IPS-18a (cell line): ENCODE measurements at regions not wholly inside any gene's neighbourhood (a gene's known extent, or its start where the extent isn't known, plus 50 kb on each side); places are given as distances from the start of the nearest gene placed in this dataset.
"Not testable (repeated sequence)": the region's sequence is repeated elsewhere in the genome, so short reads cannot be mapped to it uniquely, and the experiment has no call there.

Experiments
- H3K27ac ChIP-seq: one replicate; pipeline ENCODE4 v1.5.1; 2013; ENCODE audit warnings: low read length
- H3K27me3 ChIP-seq: one replicate; pipeline ENCODE4 v1.6.1; 2013; ENCODE audit warnings: mild to moderate bottlenecking, low read length; ENCODE audit not compliant: control insufficient read depth, insufficient read depth
- H3K36me3 ChIP-seq: one replicate; pipeline ENCODE4 v1.6.1; 2013; ENCODE audit warnings: low read depth, low read length; ENCODE audit not compliant: control insufficient read depth
- H3K4me1 ChIP-seq: one replicate; pipeline ENCODE4 v1.6.1; 2013; ENCODE audit warnings: low read depth, low read length; ENCODE audit not compliant: control insufficient read depth
- H3K4me3 ChIP-seq: one replicate; pipeline ENCODE4 v1.5.1; 2013; ENCODE audit warnings: low read length
- H3K9ac ChIP-seq: one replicate; pipeline ENCODE4 v1.6.1; 2013; ENCODE audit warnings: mild to moderate bottlenecking, low read length, moderate library complexity
- H3K9me3 ChIP-seq: one replicate; pipeline ENCODE4 v1.6.1; 2013; ENCODE audit warnings: low read depth, low read length; ENCODE audit not compliant: control insufficient read depth

GRCh38 chr3:104044002-104044401, 1322.7 kb upstream of the ALCAM start:
- Histone ChIP-seq H3K36me3 (no peaks in the 10 kb centered on the region), H3K4me1 (no peaks in the 10 kb centered on the region), H3K9me3 (no peaks in the 10 kb centered on the region), H3K27me3 (no peaks in the 10 kb centered on the region), H3K9ac (no peak overlapping the region), H3K4me3 (no peak overlapping the region), H3K27ac (no peak overlapping the region)

GRCh38 chr3:104066658-104067057, 1300.1 kb upstream of the ALCAM start:
- Histone ChIP-seq H3K9me3 (no peaks in the 10 kb centered on the region), H3K27me3 (no peaks in the 10 kb centered on the region), H3K27ac (no peak overlapping the region), H3K9ac (no peak overlapping the region), H3K36me3 (no peaks in the 10 kb centered on the region), H3K4me3 (no peak overlapping the region), H3K4me1 (peaks cover 8% of the 10 kb centered on the region)

GRCh38 chr3:104069114-104069513, 1297.6 kb upstream of the ALCAM start:
- Histone ChIP-seq H3K27ac (no peak overlapping the region), H3K9ac (no peak overlapping the region), H3K9me3 (peaks cover under 1% of the 10 kb centered on the region), H3K27me3 (no peaks in the 10 kb centered on the region), H3K4me1 (peaks cover 8% of the 10 kb centered on the region), H3K4me3 (no peak overlapping the region), H3K36me3 (no peaks in the 10 kb centered on the region)

GRCh38 chr3:104070906-104071305, 1295.8 kb upstream of the ALCAM start:
- Histone ChIP-seq H3K27ac (no peak overlapping the region), H3K9ac (no peak overlapping the region), H3K27me3 (no peaks in the 10 kb centered on the region), H3K4me1 (peaks cover 8% of the 10 kb centered on the region), H3K36me3 (no peaks in the 10 kb centered on the region), H3K4me3 (no peak overlapping the region), H3K9me3 (peaks cover 3% of the 10 kb centered on the region)

GRCh38 chr3:104080088-104080626, 1286.6 kb upstream of the ALCAM start:
- H3K36me3 ChIP-seq: no peaks in the 10 kb centered on the region
- no peak overlapping the region for H3K4me3 ChIP-seq
- no peaks in the 10 kb centered on the region for H3K4me1 ChIP-seq
- H3K9me3 ChIP-seq: no peaks in the 10 kb centered on the region
- H3K27me3 ChIP-seq: no peaks in the 10 kb centered on the region
- no peak overlapping the region for H3K27ac ChIP-seq
- no peak overlapping the region for H3K9ac ChIP-seq

GRCh38 chr3:104088738-104089137, 1278.0 kb upstream of the ALCAM start:
- H3K27me3 ChIP-seq: no peaks in the 10 kb centered on the region
- no peaks in the 10 kb centered on the region for H3K9me3 ChIP-seq
- H3K9ac ChIP-seq: no peak overlapping the region
- no peaks in the 10 kb centered on the region for H3K4me1 ChIP-seq
- no peaks in the 10 kb centered on the region for H3K36me3 ChIP-seq
- no peak overlapping the region for H3K4me3 ChIP-seq
- no peak overlapping the region for H3K27ac ChIP-seq

GRCh38 chr3:104089987-104090386, 1276.7 kb upstream of the ALCAM start:
- not testable (repeated sequence) for H3K27ac ChIP-seq, H3K9ac ChIP-seq, H3K4me3 ChIP-seq, H3K9me3 ChIP-seq, H3K4me1 ChIP-seq, H3K36me3 ChIP-seq, H3K27me3 ChIP-seq

GRCh38 chr3:104101736-104102135, 1265.0 kb upstream of the ALCAM start:
- H3K4me3 ChIP-seq: no peak overlapping the region
- H3K36me3 ChIP-seq: no peaks in the 10 kb centered on the region
- H3K9me3 ChIP-seq: no peaks in the 10 kb centered on the region
- H3K27me3 ChIP-seq: no peaks in the 10 kb centered on the region
- peaks cover 9% of the 10 kb centered on the region for H3K4me1 ChIP-seq
- no peak overlapping the region for H3K27ac ChIP-seq
- no peak overlapping the region for H3K9ac ChIP-seq

- Histone ChIP-seq H3K4me3 (no peak overlapping the region), H3K9ac (no peak overlapping the region), H3K36me3 (no peaks in the 10 kb centered on the region), H3K27ac (no peak overlapping the region), H3K27me3 (no peaks in the 10 kb centered on the region), H3K9me3 (no peaks in the 10 kb centered on the region), H3K4me1 (peaks cover 9% of the 10 kb centered on the region)
These were observed 1264.3 kb upstream of the ALCAM start for GRCh38 chr3:104102386-104102785.

GRCh38 chr3:104106276-104106675, 1260.4 kb upstream of the ALCAM start:
- no peak overlapping the region for H3K4me3 ChIP-seq
- peaks cover 9% of the 10 kb centered on the region for H3K4me1 ChIP-seq
- H3K9ac ChIP-seq: no peak overlapping the region
- H3K9me3 ChIP-seq: no peaks in the 10 kb centered on the region
- no peak overlapping the region for H3K27ac ChIP-seq
- H3K27me3 ChIP-seq: no peaks in the 10 kb centered on the region
- H3K36me3 ChIP-seq: no peaks in the 10 kb centered on the region

GRCh38 chr3:104108522-104108921, 1258.2 kb upstream of the ALCAM start:
- Histone ChIP-seq H3K9ac (no peak overlapping the region), H3K27me3 (no peaks in the 10 kb centered on the region), H3K4me3 (no peak overlapping the region), H3K27ac (no peak overlapping the region), H3K9me3 (no peaks in the 10 kb centered on the region), H3K36me3 (no peaks in the 10 kb centered on the region), H3K4me1 (peaks cover 9% of the 10 kb centered on the region)

GRCh38 chr3:104126463-104126862, 1240.2 kb upstream of the ALCAM start:
- Histone ChIP-seq H3K36me3 (no peaks in the 10 kb centered on the region), H3K27me3 (no peaks in the 10 kb centered on the region), H3K9ac (no peak overlapping the region), H3K4me3 (no peak overlapping the region), H3K27ac (no peak overlapping the region), H3K9me3 (no peaks in the 10 kb centered on the region), H3K4me1 (no peaks in the 10 kb centered on the region)
